ENCODE measurements at regions not wholly inside any gene's neighbourhood (a gene's known extent, or its start where the extent isn't known, plus 50 kb on each side); places are given as distances from the start of the nearest gene placed in this dataset.

DNA sequence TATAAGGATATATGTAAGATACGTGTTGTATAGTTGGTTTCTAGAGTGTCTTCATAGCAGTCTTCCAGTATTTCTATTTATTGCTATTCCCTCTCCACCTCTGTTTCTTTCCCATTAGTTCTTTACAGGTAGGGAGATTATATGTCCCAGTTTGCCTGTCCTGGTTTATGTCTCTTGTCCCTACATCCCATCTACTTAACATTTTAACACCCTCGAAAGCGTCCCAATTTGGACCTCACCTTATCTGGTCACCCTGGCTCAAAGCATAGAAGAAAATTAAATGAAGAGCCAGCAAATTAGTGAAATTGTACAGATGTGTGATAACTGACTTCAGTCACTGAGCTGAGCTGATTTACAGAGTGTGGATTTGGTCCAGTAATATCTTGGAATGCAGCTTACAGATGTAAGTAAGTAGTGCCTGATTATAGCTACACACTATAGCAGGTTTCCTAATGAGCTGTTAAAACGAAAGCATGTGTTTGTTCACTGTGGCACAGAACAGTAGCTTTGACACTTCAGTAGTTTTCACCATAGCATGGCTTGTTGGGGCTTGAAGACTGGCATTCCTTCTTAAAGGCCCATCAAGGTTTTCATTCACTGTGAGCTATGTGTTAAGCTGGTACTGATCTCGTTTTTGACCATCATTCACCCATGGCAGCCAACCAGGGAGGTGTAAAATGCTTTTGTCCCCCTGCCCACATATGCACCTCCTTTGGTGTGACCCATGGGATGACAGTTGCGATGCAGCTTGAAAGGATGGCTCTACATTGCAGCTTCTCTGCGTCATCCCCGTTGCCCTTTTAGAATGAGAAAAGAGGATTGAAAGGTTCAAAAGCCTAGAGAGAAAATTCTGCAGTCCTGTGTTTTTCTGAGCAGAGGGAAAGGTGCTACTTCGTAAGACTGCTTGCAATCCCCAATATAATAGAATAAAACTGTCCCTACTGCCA lies 192.1 kb upstream of the DMRT1 start:
- Histone ChIP-seq H3K27ac (ENCODE audit: low read depth) (peak overlapping the region; percentile 26), H3K27me3 (ENCODE audit: insufficient read depth) (no peaks in the 10 kb centered on the region), H3F3A (replicated peaks; ENCODE audit: low read depth) (0 out of 2 replicates have a peak, but pooled peaks cover 5% of the 10 kb centered on the region), H3K79me2 (replicated peaks; ENCODE audit: insufficient read depth) (peaks cover 20% of the 10 kb centered on the region), H4K20me1 (replicated peaks; ENCODE audit: insufficient read depth) (no peaks in the 10 kb centered on the region; the same call in 1 of the 2 replicates), H2AFZ (no peak overlapping the region), H3K4me3 (peak overlapping the region; percentile 41), H3K36me3 (ENCODE audit: insufficient read depth) (no peaks in the 10 kb centered on the region), H3K4me2 (peak overlapping the region; percentile 68), H3K4me1 (ENCODE audit: insufficient read depth) (peaks cover 41% of the 10 kb centered on the region), H3K9me2 (ENCODE audit: insufficient read depth) (no peaks in the 10 kb centered on the region)
- H3K27me3 Mint-ChIP-seq (ENCODE audit: insufficient read depth, low read depth, poor library complexity): peaks cover 4% of the 10 kb centered on the region
- TF ChIP-seq CREB1 (CRISPR knock-in tag; IDR thresholded peaks at IDR 0.05; ENCODE audit: low read depth) (no peak), EZH2 (IDR thresholded peaks at IDR 0.05; ENCODE audit: low read depth, unreplicated experiment) (no peak), EZH2phosphoT487 (IDR thresholded peaks at IDR 0.05; ENCODE audit: unreplicated experiment) (no peak), JUNB (IDR thresholded peaks at IDR 0.05; ENCODE audit: unreplicated experiment) (no peak)
- H3K4me3 Mint-ChIP-seq: peak overlapping the region; percentile 58; the same call in 2 of the 3 replicates
- no peaks in the 10 kb centered on the region for H3K9me3 Mint-ChIP-seq
- H3K27ac Mint-ChIP-seq: no peak overlapping the region
- H3K4me1 Mint-ChIP-seq: peaks cover 52% of the 10 kb centered on the region
- peak; percentile 56 for ATAC-seq
- H3K36me3 Mint-ChIP-seq (ENCODE audit: low read depth): no peaks in the 10 kb centered on the region
- DNase-seq (ENCODE audit: low spot score): peak; percentile 50

DNA sequence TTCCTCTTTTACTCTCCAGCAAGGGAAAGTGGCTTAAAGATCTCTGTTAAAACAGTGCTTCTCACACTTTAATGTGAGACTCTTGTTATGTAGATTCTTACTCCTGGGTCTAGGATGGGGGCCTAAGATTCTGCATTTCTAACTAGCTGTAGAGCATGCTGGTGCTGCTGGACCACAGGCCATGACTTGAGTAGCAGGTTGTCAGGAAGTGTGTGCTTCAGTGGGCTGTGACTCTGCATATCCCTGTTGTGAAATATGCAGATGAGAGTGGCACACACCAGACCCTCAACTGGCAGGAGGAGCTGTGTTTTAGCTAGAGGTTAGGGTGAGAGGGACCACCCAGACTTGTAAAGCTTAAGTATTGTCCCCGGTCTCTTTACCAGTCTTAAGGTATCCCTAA lies 191.1 kb upstream of the DMRT1 start:
- H3K27me3 Mint-ChIP-seq (ENCODE audit: insufficient read depth, low read depth, poor library complexity): peaks cover 4% of the 10 kb centered on the region
- ATAC-seq (peak; percentile 95), DNase-seq (ENCODE audit: low spot score) (peak; percentile 80)
- no peaks in the 10 kb centered on the region; the same call in 1 of the 2 replicates for H4K20me1 ChIP-seq (replicated peaks; ENCODE audit: insufficient read depth)
- no peaks in the 10 kb centered on the region for H3K9me2 ChIP-seq (ENCODE audit: insufficient read depth)
- 0 out of 2 replicates have a peak, but pooled peaks cover 5% of the 10 kb centered on the region for H3F3A ChIP-seq (replicated peaks; ENCODE audit: low read depth)
- peak overlapping the region; percentile 41; the same call in 1 of the 2 replicates for H3K4me3 ChIP-seq
- H3K4me1 ChIP-seq (ENCODE audit: insufficient read depth): peaks cover 43% of the 10 kb centered on the region
- H3K27ac Mint-ChIP-seq: peak overlapping the region; percentile 38; the same call in 1 of the 2 replicates
- H3K4me2 ChIP-seq: peak overlapping the region; percentile 68
- H3K4me1 Mint-ChIP-seq: peaks cover 60% of the 10 kb centered on the region
- TF ChIP-seq, protein P1, sequence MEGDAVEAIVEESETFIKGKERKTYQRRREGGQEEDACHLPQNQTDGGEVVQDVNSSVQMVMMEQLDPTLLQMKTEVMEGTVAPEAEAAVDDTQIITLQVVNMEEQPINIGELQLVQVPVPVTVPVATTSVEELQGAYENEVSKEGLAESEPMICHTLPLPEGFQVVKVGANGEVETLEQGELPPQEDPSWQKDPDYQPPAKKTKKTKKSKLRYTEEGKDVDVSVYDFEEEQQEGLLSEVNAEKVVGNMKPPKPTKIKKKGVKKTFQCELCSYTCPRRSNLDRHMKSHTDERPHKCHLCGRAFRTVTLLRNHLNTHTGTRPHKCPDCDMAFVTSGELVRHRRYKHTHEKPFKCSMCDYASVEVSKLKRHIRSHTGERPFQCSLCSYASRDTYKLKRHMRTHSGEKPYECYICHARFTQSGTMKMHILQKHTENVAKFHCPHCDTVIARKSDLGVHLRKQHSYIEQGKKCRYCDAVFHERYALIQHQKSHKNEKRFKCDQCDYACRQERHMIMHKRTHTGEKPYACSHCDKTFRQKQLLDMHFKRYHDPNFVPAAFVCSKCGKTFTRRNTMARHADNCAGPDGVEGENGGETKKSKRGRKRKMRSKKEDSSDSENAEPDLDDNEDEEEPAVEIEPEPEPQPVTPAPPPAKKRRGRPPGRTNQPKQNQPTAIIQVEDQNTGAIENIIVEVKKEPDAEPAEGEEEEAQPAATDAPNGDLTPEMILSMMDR (conservative IDR thresholded peaks at IDR 0.05; ENCODE audit: low read depth in 2 of 2): no peak
- TF ChIP-seq EZH2 (IDR thresholded peaks at IDR 0.05; ENCODE audit: low read depth, unreplicated experiment): no peak
- TF ChIP-seq STAT1 (IDR thresholded peaks at IDR 0.05; ENCODE audit: unreplicated experiment): no peak
- TF ChIP-seq JUNB (IDR thresholded peaks at IDR 0.05; ENCODE audit: unreplicated experiment): no peak
- TF ChIP-seq EZH2phosphoT487 (IDR thresholded peaks at IDR 0.05; ENCODE audit: unreplicated experiment): no peak
- peak; percentile 46; the same call in 1 of the 2 replicates for TF ChIP-seq NANOG (IDR thresholded peaks at IDR 0.05; ENCODE audit: borderline replicate concordance)
- no peaks in the 10 kb centered on the region for H3K9me3 Mint-ChIP-seq
- H3K36me3 Mint-ChIP-seq (ENCODE audit: low read depth): no peaks in the 10 kb centered on the region
- peak overlapping the region; percentile 26; the same call in 1 of the 2 replicates for H3K27ac ChIP-seq (ENCODE audit: low read depth)
- H2AFZ ChIP-seq: no peak overlapping the region
- peak overlapping the region; percentile 58 for H3K4me3 Mint-ChIP-seq
- peaks cover 24% of the 10 kb centered on the region for H3K79me2 ChIP-seq (replicated peaks; ENCODE audit: insufficient read depth)
- no peaks in the 10 kb centered on the region for H3K36me3 ChIP-seq (ENCODE audit: insufficient read depth)
- no peaks in the 10 kb centered on the region for H3K27me3 ChIP-seq (ENCODE audit: insufficient read depth)

All from GM23338 (cell line).